Transverse colon (tissue), 4 donors: ENCODE measurements at regions not wholly inside any gene's neighbourhood (a gene's known extent, or its start where the extent isn't known, plus 50 kb on each side); places are given as distances from the start of the nearest gene placed in this dataset.
"Not testable (repeated sequence)": the region's sequence is repeated elsewhere in the genome, so short reads cannot be mapped to it uniquely, and the experiment has no call there.

ENCODE experiments used
- DNase-seq: peaks from one replicate; pipeline ENCODE4 v3.0.0-alpha.2; 2019
- H3K27ac ChIP-seq, 4 donors: fragments of 200-600 bp; sonication (generic); 2 replicates each; pipeline ENCODE4 v1.5.1; 2016 to 2018; ENCODE audit warnings: inconsistent platforms in 4 of 4
- H3K27me3 ChIP-seq: fragments of 200-600 bp; sonication (generic); 2 replicates; pipeline ENCODE4 v1.5.1; 2017; ENCODE audit warnings: inconsistent platforms
- H3K36me3 ChIP-seq, 4 donors: fragments of 200-600 bp; sonication (generic); 2 replicates each; pipeline ENCODE4 v1.5.1; 2017 to 2019; ENCODE audit warnings: inconsistent platforms in 4 of 4
- H3K4me1 ChIP-seq, 4 donors: fragments of 200-600 bp; sonication (generic); 2 replicates each; pipeline ENCODE4 v1.5.1; 2017 to 2020; ENCODE audit warnings: inconsistent platforms in 4 of 4
- H3K4me3 ChIP-seq, 4 donors: fragments of 200-600 bp; sonication (generic); 1 replicate in 1 of 4; 2 replicates in 3 of 4; pipeline versions ENCODE4 v1.5.1 to v1.6.1; 2017 to 2019; ENCODE audit warnings: inconsistent platforms in 4 of 4
- H3K9me3 ChIP-seq, 2 donors: fragments of 200-600 bp; sonication (generic); 2 replicates each; pipeline ENCODE4 v1.5.1; 2017 to 2019; ENCODE audit warnings: inconsistent platforms in 2 of 2
- EP300 ChIP-seq: sonication (generic); formaldehyde crosslinking; IDR thresholded peaks from one replicate; pipeline ENCODE4 v1.6.1; 2017; ENCODE audit warnings: antibody characterized with exemption, low read depth
- POLR2A ChIP-seq: fragments of 450-650 bp; IDR thresholded peaks from one replicate; pipeline ENCODE4 v1.6.1; 2016; ENCODE audit warnings: antibody characterized with exemption, mild to moderate bottlenecking, moderate library complexity
- POLR2AphosphoS5 ChIP-seq, 3 donors: sonication (generic); formaldehyde crosslinking; IDR thresholded peaks; one replicate each; pipeline ENCODE4 v1.6.1; 2016; ENCODE audit warnings: antibody characterized with exemption in 3 of 3
- WGBS, 2 donors: methylation state at CpG; one replicate each; pipeline ENCODE4 v1.1.5; 2018; ENCODE audit warnings: low coverage in 1 of 2; 5-methylcytosine and 5-hydroxymethylcytosine counted together
- in situ Hi-C, 4 donors: fragments of 200-750 bp; cut with MboI; loops; one replicate each; pipeline versions ENCODE4 v1.15.0 to v1.15.1; 2017; ENCODE audit warnings: low sequenced_read_pairs in 3 of 4, low pct_ligation_motif_present in 1 of 4, low pct_unique_long_range_greater_than_20kb in 1 of 4
- intact Hi-C: fragments of 100-400 bp; cut with DNase I; formaldehyde crosslinking; loops from one replicate; pipeline ENCODE4 v1.15.1; 2023; ENCODE audit warnings: low total_unique reads
- TF ChIP-seq, protein P1 (sequence below), 5 experiments: fragments of 200-600 bp in 3 of 5; fragments of 450-650 bp in 2 of 5; sonication (generic) in 3 of 5; IDR thresholded peaks; 1 replicate in 2 of 5; 2 replicates in 3 of 5; pipeline ENCODE4 v1.5.1; 2016 to 2017; ENCODE audit warnings: antibody characterized with exemption in 5 of 5, inconsistent platforms in 3 of 5, mild to moderate bottlenecking in 2 of 5, moderate library complexity in 1 of 5

GRCh38 chr1:175265091-175265490 lies 72.5 kb upstream of the KIAA0040 start:
- Histone ChIP-seq H3K9me3 (no peaks in the 10 kb centered on the region), H3K4me3 (no peak overlapping the region), H3K27ac (no peak overlapping the region), H3K4me1 (no peaks in the 10 kb centered on the region), H3K36me3 (no peaks in the 10 kb centered on the region), H3K27me3 (no peaks in the 10 kb centered on the region)
- 80 to 90% methylated on average over 2 of the region's 2 CpGs for WGBS, 2 donors
- TF ChIP-seq POLR2AphosphoS5 (IDR thresholded peaks at IDR 0.05) (no peak), EP300 (no peak), POLR2A (no peak)
- TF ChIP-seq, protein P1, sequence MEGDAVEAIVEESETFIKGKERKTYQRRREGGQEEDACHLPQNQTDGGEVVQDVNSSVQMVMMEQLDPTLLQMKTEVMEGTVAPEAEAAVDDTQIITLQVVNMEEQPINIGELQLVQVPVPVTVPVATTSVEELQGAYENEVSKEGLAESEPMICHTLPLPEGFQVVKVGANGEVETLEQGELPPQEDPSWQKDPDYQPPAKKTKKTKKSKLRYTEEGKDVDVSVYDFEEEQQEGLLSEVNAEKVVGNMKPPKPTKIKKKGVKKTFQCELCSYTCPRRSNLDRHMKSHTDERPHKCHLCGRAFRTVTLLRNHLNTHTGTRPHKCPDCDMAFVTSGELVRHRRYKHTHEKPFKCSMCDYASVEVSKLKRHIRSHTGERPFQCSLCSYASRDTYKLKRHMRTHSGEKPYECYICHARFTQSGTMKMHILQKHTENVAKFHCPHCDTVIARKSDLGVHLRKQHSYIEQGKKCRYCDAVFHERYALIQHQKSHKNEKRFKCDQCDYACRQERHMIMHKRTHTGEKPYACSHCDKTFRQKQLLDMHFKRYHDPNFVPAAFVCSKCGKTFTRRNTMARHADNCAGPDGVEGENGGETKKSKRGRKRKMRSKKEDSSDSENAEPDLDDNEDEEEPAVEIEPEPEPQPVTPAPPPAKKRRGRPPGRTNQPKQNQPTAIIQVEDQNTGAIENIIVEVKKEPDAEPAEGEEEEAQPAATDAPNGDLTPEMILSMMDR (IDR thresholded peaks at IDR 0.05): no peak
- in situ Hi-C loops: no loop called here
- no peak for DNase-seq
- intact Hi-C loops: no loop called here

GRCh38 chr1:175262621-175263020 lies 70.0 kb upstream of the KIAA0040 start:
- no peak for TF ChIP-seq EP300
- TF ChIP-seq POLR2AphosphoS5 (IDR thresholded peaks at IDR 0.05): no peak
- TF ChIP-seq, protein P1 (IDR thresholded peaks at IDR 0.05): no peak
- no peak for TF ChIP-seq POLR2A
- Histone ChIP-seq H3K27ac (no peak overlapping the region), H3K9me3 (no peaks in the 10 kb centered on the region), H3K36me3 (no peaks in the 10 kb centered on the region), H3K4me1 (no peaks in the 10 kb centered on the region), H3K4me3 (no peak overlapping the region), H3K27me3 (no peaks in the 10 kb centered on the region)
- in situ Hi-C loops: no loop called here
- 75 to 83% methylated on average over 1 of the region's 1 CpG for WGBS, 2 donors
- intact Hi-C loops: no loop called here
- no peak for DNase-seq

GRCh38 chr1:175256246-175256645 lies 63.7 kb upstream of the KIAA0040 start:
- DNase-seq, H3K4me3 ChIP-seq, H3K27me3 ChIP-seq, H3K36me3 ChIP-seq, in situ Hi-C loops, H3K27ac ChIP-seq, H3K9me3 ChIP-seq, intact Hi-C loops, H3K4me1 ChIP-seq: not testable (repeated sequence)
- 78 to 97% methylated on average over 3 of the region's 3 CpGs for WGBS, 2 donors

DNA sequence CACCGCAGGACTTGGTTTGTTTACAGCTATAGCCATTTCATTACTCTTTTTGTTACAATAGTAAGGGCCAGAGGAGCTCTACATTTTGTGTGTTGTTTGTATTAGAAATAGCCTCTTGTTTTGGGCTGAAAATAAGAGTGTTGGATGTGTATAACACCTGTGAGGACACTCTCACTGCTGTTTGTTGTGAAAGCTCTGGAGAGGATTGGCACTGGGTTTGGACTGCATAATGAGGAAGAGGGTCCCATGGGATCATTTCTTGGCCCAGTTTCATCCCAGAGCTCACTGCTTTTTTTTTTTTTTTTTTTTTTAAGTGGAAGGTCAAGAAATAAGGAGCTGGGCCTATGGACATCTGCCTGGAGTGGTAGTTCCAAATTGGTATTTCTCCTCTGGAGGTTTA lies 61.6 kb upstream of the KIAA0040 start:
- no peak for DNase-seq
- Histone ChIP-seq H3K36me3 (no peaks in the 10 kb centered on the region), H3K9me3 (no peaks in the 10 kb centered on the region), H3K4me1 (no peaks in the 10 kb centered on the region), H3K4me3 (no peak overlapping the region), H3K27me3 (no peaks in the 10 kb centered on the region), H3K27ac (no peak overlapping the region)
- 91 to 100% methylated on average over 1 of the region's 1 CpG for WGBS, 2 donors
- intact Hi-C loops: no loop called here
- TF ChIP-seq POLR2A: no peak
- no peak for TF ChIP-seq EP300
- TF ChIP-seq, protein P1 (IDR thresholded peaks at IDR 0.05): no peak
- no peak for TF ChIP-seq POLR2AphosphoS5 (IDR thresholded peaks at IDR 0.05)
- in situ Hi-C loops: no loop called here

DNA sequence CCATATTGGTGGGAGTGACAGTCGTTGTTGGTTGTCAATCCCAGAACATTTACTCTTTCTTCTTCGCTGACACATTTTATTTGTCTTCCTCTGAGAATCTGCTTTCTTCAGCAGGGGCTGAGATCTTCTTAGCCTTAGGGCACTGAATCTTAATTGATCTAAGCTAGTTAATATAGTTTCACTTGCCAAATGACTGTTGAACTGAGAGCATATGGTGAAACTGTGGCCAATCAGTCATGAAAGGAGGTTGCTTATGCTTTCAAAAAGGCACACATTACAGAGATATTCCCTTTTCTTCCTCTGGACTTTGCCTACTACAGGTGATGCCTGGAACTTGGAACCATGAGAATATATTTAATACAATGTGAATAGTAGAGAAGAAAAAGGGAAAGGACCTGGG lies 60.0 kb upstream of the KIAA0040 start:
- Histone ChIP-seq H3K36me3 (no peaks in the 10 kb centered on the region), H3K27ac (no peak overlapping the region), H3K9me3 (no peaks in the 10 kb centered on the region), H3K4me1 (no peaks in the 10 kb centered on the region), H3K4me3 (no peak overlapping the region), H3K27me3 (no peaks in the 10 kb centered on the region)
- DNase-seq: no peak
- intact Hi-C loops (no loop called here), in situ Hi-C loops (no loop called here)
- TF ChIP-seq POLR2AphosphoS5 (IDR thresholded peaks at IDR 0.05) (no peak), EP300 (no peak), POLR2A (no peak)
- TF ChIP-seq, protein P1 (IDR thresholded peaks at IDR 0.05): no peak
- WGBS, 2 donors: 60 to 65% methylated on average over 2 of the region's 2 CpGs
